WERI-Rb-1 (cell line): ENCODE measurements at regions not wholly inside any gene's neighbourhood (a gene's known extent, or its start where the extent isn't known, plus 50 kb on each side); places are given as distances from the start of the nearest gene placed in this dataset.

ENCODE experiments used
- DNase-seq: peaks from one replicate; pipeline ENCODE4 v3.0.0-alpha.2; 2020
- H3K27ac ChIP-seq: fragments of 250-450 bp; sonication (Bioruptor Pico); 2 replicates; pipeline ENCODE4 v1.5.1; 2020; ENCODE audit warnings: mild to moderate bottlenecking, moderate library complexity
- H3K27me3 ChIP-seq: fragments of 250-450 bp; sonication (Bioruptor Pico); 2 replicates; pipeline ENCODE4 v1.5.1; 2021; ENCODE audit warnings: mild to moderate bottlenecking, low read depth, moderate library complexity; ENCODE audit not compliant: insufficient read depth, severe bottlenecking
- H3K36me3 ChIP-seq: fragments of 250-450 bp; sonication (Bioruptor Pico); 2 replicates; pipeline ENCODE4 v1.5.1; 2020; ENCODE audit warnings: mild to moderate bottlenecking, moderate library complexity
- H3K4me3 ChIP-seq: 2 replicates; pipeline ENCODE4 v1.5.1; 2011; ENCODE audit warnings: low read depth, mild to moderate bottlenecking, control low read depth, low read length
- H3K9me3 ChIP-seq: fragments of 250-450 bp; sonication (Bioruptor Pico); 2 replicates; pipeline ENCODE4 v1.5.1; 2021; ENCODE audit warnings: mild to moderate bottlenecking, moderate library complexity; ENCODE audit not compliant: severe bottlenecking
- TF ChIP-seq, protein P1 (sequence below): IDR thresholded peaks from 2 replicates; pipeline ENCODE4 v1.5.1; 2011; ENCODE audit warnings: low read depth, mild to moderate bottlenecking, control low read depth, inconsistent platforms, low read length

DNA sequence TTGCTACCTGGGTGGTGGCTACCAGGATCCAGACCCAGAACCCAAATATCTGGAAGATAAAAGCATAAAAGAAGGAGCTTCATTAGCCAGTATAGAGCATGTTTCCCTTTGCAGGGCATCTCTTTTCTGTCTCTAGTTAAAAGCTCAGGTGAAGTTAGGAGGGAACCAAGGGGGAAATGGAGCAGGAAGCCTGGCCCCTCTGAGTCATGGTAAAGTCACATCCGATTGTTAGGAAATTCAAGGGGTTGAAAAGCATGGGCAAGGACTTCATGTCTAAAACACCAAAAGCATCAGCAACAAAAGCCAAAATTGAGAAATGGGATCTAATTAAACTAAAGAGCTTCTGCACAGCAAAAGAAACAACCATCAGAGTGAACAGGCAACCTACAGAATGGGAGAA is 126.9 kb downstream of the RPIA start:
- Histone ChIP-seq H3K27ac (no peak overlapping the region), H3K36me3 (no peaks in the 10 kb centered on the region), H3K9me3 (peaks cover 4% of the 10 kb centered on the region), H3K27me3 (peaks cover 4% of the 10 kb centered on the region), H3K4me3 (no peak overlapping the region)
- TF ChIP-seq, protein P1, sequence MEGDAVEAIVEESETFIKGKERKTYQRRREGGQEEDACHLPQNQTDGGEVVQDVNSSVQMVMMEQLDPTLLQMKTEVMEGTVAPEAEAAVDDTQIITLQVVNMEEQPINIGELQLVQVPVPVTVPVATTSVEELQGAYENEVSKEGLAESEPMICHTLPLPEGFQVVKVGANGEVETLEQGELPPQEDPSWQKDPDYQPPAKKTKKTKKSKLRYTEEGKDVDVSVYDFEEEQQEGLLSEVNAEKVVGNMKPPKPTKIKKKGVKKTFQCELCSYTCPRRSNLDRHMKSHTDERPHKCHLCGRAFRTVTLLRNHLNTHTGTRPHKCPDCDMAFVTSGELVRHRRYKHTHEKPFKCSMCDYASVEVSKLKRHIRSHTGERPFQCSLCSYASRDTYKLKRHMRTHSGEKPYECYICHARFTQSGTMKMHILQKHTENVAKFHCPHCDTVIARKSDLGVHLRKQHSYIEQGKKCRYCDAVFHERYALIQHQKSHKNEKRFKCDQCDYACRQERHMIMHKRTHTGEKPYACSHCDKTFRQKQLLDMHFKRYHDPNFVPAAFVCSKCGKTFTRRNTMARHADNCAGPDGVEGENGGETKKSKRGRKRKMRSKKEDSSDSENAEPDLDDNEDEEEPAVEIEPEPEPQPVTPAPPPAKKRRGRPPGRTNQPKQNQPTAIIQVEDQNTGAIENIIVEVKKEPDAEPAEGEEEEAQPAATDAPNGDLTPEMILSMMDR: no peak
- no peak for DNase-seq

DNA sequence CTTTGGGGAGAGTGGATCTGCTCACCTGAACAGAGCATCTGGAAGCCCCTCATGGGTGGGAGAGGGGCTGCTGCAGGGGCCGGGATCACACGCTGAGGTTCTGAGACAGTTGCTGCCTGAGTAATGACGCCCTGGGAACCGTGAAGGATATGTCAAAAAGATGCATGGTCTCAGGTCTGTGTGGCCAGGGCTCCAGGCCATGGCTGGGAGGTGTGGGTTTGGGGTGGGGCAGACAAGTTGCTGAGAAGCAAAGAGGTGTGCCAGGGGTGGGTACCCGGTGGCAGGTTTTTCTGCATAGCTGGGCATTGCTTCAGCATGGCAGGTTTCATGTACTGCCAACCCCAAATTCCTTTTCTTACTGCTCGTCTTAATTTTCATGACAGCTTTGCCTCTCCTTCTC is 133.5 kb downstream of the RPIA start:
- TF ChIP-seq, protein P1: no peak

DNA sequence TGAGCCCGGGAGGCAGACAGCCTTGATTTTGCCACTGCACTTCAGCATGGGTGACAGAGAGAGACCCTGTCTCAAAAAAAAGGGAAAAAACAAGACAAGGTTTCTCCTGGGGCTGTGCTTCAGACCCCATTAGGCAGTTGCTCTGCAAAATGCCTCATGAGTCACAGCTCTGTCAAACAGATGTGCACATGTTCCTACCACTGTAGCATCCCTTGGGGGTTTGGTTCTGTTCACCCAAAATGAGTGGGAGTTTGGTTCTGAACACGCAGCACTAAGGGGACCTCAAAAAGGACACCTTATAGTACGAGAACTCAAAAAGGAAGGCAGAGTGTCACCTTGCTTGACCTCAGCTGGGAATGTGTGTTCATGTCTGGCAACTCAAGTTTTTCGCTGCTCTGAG is 134.9 kb downstream of the RPIA start:
- TF ChIP-seq, protein P1: no peak

More for the DNA sequence above, 133.5 kb downstream of the RPIA start:
- peaks cover 20% of the 10 kb centered on the region for H3K27me3 ChIP-seq
- H3K36me3 ChIP-seq: no peaks in the 10 kb centered on the region
- no peak for DNase-seq
- no peak overlapping the region for H3K4me3 ChIP-seq
- no peak overlapping the region for H3K27ac ChIP-seq
- H3K9me3 ChIP-seq: no peaks in the 10 kb centered on the region

DNA sequence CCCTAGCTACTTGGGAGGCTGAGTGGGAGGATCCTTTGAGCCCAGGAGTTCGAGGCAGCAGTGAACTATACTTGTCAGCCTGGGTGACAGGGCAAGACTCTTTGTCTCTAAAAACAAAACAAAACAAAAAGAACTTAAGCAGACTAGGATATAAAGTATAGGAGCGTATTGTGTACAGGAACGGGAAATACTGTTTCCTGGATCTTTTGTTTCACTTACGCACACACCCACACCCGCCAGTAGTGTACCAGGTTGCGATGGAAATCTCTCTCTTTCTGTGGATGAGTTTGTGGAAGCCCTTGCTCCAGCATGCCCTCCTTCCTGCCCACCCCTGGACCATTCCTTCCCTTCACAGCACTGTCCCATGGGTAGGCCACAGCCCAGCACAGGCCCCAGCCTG is 136.3 kb downstream of the RPIA start:
- Histone ChIP-seq H3K27me3 (peaks cover 34% of the 10 kb centered on the region), H3K4me3 (no peak overlapping the region), H3K9me3 (no peaks in the 10 kb centered on the region), H3K27ac (no peak overlapping the region), H3K36me3 (no peaks in the 10 kb centered on the region)
- no peak for DNase-seq
- TF ChIP-seq, protein P1: no peak

More for the DNA sequence above, 134.9 kb downstream of the RPIA start:
- no peak overlapping the region for H3K4me3 ChIP-seq
- H3K27ac ChIP-seq: no peak overlapping the region
- peaks cover 32% of the 10 kb centered on the region for H3K27me3 ChIP-seq
- no peak for DNase-seq
- H3K9me3 ChIP-seq: no peaks in the 10 kb centered on the region
- H3K36me3 ChIP-seq: no peaks in the 10 kb centered on the region

DNA sequence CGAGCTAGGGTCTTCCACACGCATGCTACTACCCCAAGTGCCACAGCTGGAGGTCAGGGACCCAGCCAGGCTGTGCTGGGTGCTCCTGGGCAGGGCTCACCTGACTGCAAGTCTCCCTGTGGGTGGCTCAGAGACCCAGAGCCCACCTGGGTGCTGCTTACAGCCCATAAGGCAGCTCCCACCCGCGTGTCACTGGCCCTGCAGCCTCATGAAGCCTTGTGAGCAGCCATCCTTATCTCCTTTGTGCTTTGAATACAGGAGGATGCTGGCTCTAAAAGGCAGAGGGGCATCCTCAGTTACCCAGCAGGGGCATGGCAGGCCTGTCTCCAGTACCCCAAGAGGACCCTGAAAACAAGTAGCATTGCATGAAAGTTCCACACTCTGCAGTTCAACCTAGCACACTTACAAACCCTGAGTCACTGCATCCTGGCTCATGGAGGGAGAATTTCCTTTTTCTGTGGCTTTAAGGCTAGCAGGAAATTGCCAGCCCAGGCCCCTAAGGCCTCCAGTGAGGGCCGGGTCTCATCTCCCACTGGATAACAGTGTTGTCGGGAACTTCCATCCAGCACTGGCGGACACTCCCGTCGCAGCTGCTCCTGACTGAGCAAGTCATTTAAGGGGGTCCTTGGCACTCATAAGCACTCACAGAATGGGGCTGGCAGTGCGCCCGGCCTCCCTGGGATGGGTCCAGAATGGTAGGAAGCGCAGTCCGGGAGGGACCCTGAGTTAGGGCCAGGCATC is 137.1 kb downstream of the RPIA start:
- DNase-seq: no peak
- H3K4me3 ChIP-seq: no peak overlapping the region
- TF ChIP-seq, protein P1: no peak
- no peak overlapping the region for H3K27ac ChIP-seq
- H3K27me3 ChIP-seq: peaks cover 39% of the 10 kb centered on the region
- H3K36me3 ChIP-seq: no peaks in the 10 kb centered on the region
- H3K9me3 ChIP-seq: no peaks in the 10 kb centered on the region
